H1 (cell line): ENCODE measurements at regions not wholly inside any gene's neighbourhood (a gene's known extent, or its start where the extent isn't known, plus 50 kb on each side); places are given as distances from the start of the nearest gene placed in this dataset.
A peak's percentile ranks its signal among the peaks of the same experiment; 100 is the strongest.

Experiments used
- CTCF ChIA-PET: fragments of 300-600 bp; sonication (Branson Sonifier 250); formaldehyde crosslinking; loops from one replicate; lab custom pipeline; 2021; ENCODE audit not compliant: partially characterized antibody; lab: Charles Lee
- POLR2A ChIA-PET: fragments of 300-600 bp; sonication (Branson Sonifier 250); formaldehyde crosslinking; loops from one replicate; lab custom pipeline; 2021; ENCODE audit warnings: inconsistent platforms; ENCODE audit not compliant: partially characterized antibody; lab: Charles Lee
- DNase-seq, 2 experiments: peaks; one replicate each; pipeline versions ENCODE4 v3.0.0 to v3.0.0-alpha.2; 2010 to 2022; ENCODE audit warnings: low spot score in 2 of 2, low read depth in 1 of 2, mixed read lengths in 1 of 2
- FAIRE-seq: peaks from 2 replicates; lab custom pipeline; 2011; peaks lifted over from hg19 to GRCh38; lab: Jason Lieb, UNC
- H2AFZ ChIP-seq: 2 replicates; pipeline ENCODE4 v1.8.1; 2012; ENCODE audit warnings: low read length, inconsistent platforms
- H2AK5ac ChIP-seq: 2 replicates; pipeline ENCODE4 v1.6.1; 2013; ENCODE audit warnings: low read depth, low read length
- H2BK120ac ChIP-seq: replicated peaks from 2 replicates; pipeline ENCODE3; 2013; ENCODE audit warnings: low read depth, low read length, inconsistent platforms
- H2BK12ac ChIP-seq: 2 replicates; pipeline ENCODE4 v1.6.1; 2013; ENCODE audit warnings: low read depth, low read length
- H2BK15ac ChIP-seq: 2 replicates; pipeline ENCODE4 v1.6.1; 2013; ENCODE audit warnings: low read length
- H2BK20ac ChIP-seq: 2 replicates; pipeline ENCODE4 v1.6.1; 2013; ENCODE audit warnings: low read length
- H2BK5ac ChIP-seq: 2 replicates; pipeline ENCODE4 v1.6.1; 2013; ENCODE audit warnings: low read depth, low read length
- H3K14ac ChIP-seq: 2 replicates; pipeline ENCODE4 v1.6.1; 2013; ENCODE audit warnings: inconsistent platforms; ENCODE audit not compliant: insufficient read length
- H3K18ac ChIP-seq: 2 replicates; pipeline ENCODE4 v1.6.1; 2013; ENCODE audit warnings: low read length; ENCODE audit errors: extremely low read depth
- H3K23ac ChIP-seq: 2 replicates; pipeline ENCODE4 v1.6.1; 2013; ENCODE audit warnings: inconsistent platforms; ENCODE audit not compliant: insufficient read length
- H3K23me2 ChIP-seq: 2 replicates; pipeline ENCODE4 v1.6.1; 2013; ENCODE audit warnings: low read depth, low read length
- H3K27ac ChIP-seq: 2 replicates; pipeline ENCODE4 v1.6.1; 2011; ENCODE audit warnings: low read depth, low read length, inconsistent platforms
- H3K27me3 ChIP-seq, 4 experiments: replicated peaks in 1 of 4; 1 replicate in 1 of 4; 2 replicates in 3 of 4; pipeline versions ENCODE4 v1.6.1 to v1.8.1; 2011 to 2013; ENCODE audit warnings: low read length in 3 of 4, mild to moderate bottlenecking in 3 of 4, inconsistent platforms in 2 of 4, mixed read lengths in 2 of 4, moderate library complexity in 1 of 4; ENCODE audit not compliant: control insufficient read depth in 3 of 4, insufficient read depth in 3 of 4; ENCODE audit errors: extremely low read depth in 1 of 4
- H3K36me3 ChIP-seq, 4 experiments: 2 replicates each; pipeline versions ENCODE4 v1.6.1 to v1.8.1; 2011 to 2013; ENCODE audit warnings: mild to moderate bottlenecking in 4 of 4, low read length in 3 of 4, moderate library complexity in 2 of 4, control low read depth in 1 of 4, inconsistent platforms in 1 of 4; ENCODE audit not compliant: insufficient read depth in 4 of 4, control insufficient read depth in 2 of 4
- H3K4ac ChIP-seq: replicated peaks from 2 replicates; pipeline ENCODE3; 2013; ENCODE audit warnings: low read length, low read depth, mixed read lengths, inconsistent platforms; ENCODE audit not compliant: insufficient read length
- H3K4me1 ChIP-seq, 4 experiments: replicated peaks in 1 of 4; 1 replicate in 1 of 4; 2 replicates in 3 of 4; pipeline versions ENCODE4 v1.6.1 to v1.8.1; 2011 to 2013; ENCODE audit warnings: low read length in 3 of 4, inconsistent platforms in 2 of 4, mixed read lengths in 1 of 4; ENCODE audit not compliant: insufficient read depth in 4 of 4, control insufficient read depth in 3 of 4
- H3K4me2 ChIP-seq, 2 experiments: 2 replicates each; pipeline versions ENCODE4 v1.6.1 to v1.8.1; 2011 to 2013; ENCODE audit warnings: low read depth in 2 of 2, low read length in 2 of 2, control low read depth in 1 of 2, inconsistent platforms in 1 of 2, mild to moderate bottlenecking in 1 of 2; ENCODE audit not compliant: insufficient read depth in 1 of 2
- H3K4me3 ChIP-seq, 4 experiments: fragments of 200-600, 300-600 bp in 1 of 4; sonication (generic), shearing (Covaris generic), sonication (Bioruptor Twin) in 1 of 4; 2 replicates each; pipeline versions ENCODE4 v1.5.1 to v1.8.1; 2011 to 2016; ENCODE audit warnings: low read length in 4 of 4, low read depth in 3 of 4, control low read depth in 2 of 4, inconsistent platforms in 2 of 4, mild to moderate bottlenecking in 2 of 4, mixed read lengths in 1 of 4, moderate library complexity in 1 of 4; ENCODE audit not compliant: insufficient read depth in 2 of 4; ENCODE audit errors: extremely low read depth in 1 of 4
- H3K56ac ChIP-seq: replicated peaks from 2 replicates; pipeline ENCODE3; 2013; ENCODE audit warnings: low read depth, mild to moderate bottlenecking, mixed read lengths, low read length, inconsistent platforms; ENCODE audit not compliant: insufficient read length
- H3K79me1 ChIP-seq: 2 replicates; pipeline ENCODE4 v1.6.1; 2013; ENCODE audit warnings: low read depth, low read length, control low read depth
- H3K79me2 ChIP-seq, 2 experiments: 2 replicates each; pipeline versions ENCODE4 v1.6.1 to v1.8.1; 2012 to 2013; ENCODE audit warnings: low read length in 2 of 2, mild to moderate bottlenecking in 2 of 2, inconsistent platforms in 1 of 2; ENCODE audit not compliant: insufficient read depth in 2 of 2, control insufficient read depth in 1 of 2
- H3K9ac ChIP-seq, 4 experiments: replicated peaks in 1 of 4; 1 replicate in 1 of 4; 2 replicates in 3 of 4; pipeline versions ENCODE4 v1.6.1 to v1.8.1; 2011 to 2013; ENCODE audit warnings: low read depth in 3 of 4, low read length in 3 of 4, control low read depth in 2 of 4, mild to moderate bottlenecking in 2 of 4, moderate library complexity in 2 of 4, inconsistent platforms in 1 of 4; ENCODE audit errors: extremely low read depth in 1 of 4
- H3K9me3 ChIP-seq, 2 experiments: 2 replicates each; pipeline versions ENCODE4 v1.6.1 to v1.8.1; 2012 to 2013; ENCODE audit warnings: mild to moderate bottlenecking in 2 of 2, moderate library complexity in 2 of 2, control low read depth in 1 of 2, inconsistent platforms in 1 of 2, low read depth in 1 of 2, low read length in 1 of 2, mixed read lengths in 1 of 2; ENCODE audit not compliant: insufficient read depth in 2 of 2
- H4K20me1 ChIP-seq, 2 experiments: replicated peaks in 1 of 2; 2 replicates each; pipeline versions ENCODE3 to v1.8.1; 2011 to 2013; ENCODE audit warnings: inconsistent platforms in 2 of 2, low read length in 2 of 2, mild to moderate bottlenecking in 1 of 2; ENCODE audit not compliant: insufficient read depth in 2 of 2, control insufficient read depth in 1 of 2
- H4K5ac ChIP-seq: 2 replicates; pipeline ENCODE4 v1.6.1; 2013; ENCODE audit warnings: low read length, low read depth, mixed read lengths, inconsistent platforms; ENCODE audit not compliant: insufficient read length
- H4K8ac ChIP-seq: 2 replicates; pipeline ENCODE4 v1.8.0; 2013; ENCODE audit warnings: mild to moderate bottlenecking, moderate library complexity, low read length, inconsistent platforms; ENCODE audit not compliant: insufficient read depth; ENCODE audit errors: extremely low read depth
- H4K91ac ChIP-seq: replicated peaks from 2 replicates; pipeline ENCODE3; 2013; ENCODE audit warnings: low read length, mixed read lengths, inconsistent platforms; ENCODE audit not compliant: insufficient read length
- CBX5 ChIP-seq: fragments of 300-800, 300-1000 bp; sonication (generic); IDR thresholded peaks from 2 replicates; pipeline ENCODE4 v1.7.1; 2016; ENCODE audit warnings: antibody characterized with exemption, low read length, low read depth
- E2F6 ChIP-seq: IDR thresholded peaks from 2 replicates; pipeline ENCODE4 v1.6.1; 2012; ENCODE audit warnings: inconsistent platforms
- EGR1 ChIP-seq: IDR thresholded peaks from 2 replicates; pipeline ENCODE4 v1.6.1; 2011; ENCODE audit warnings: low read depth, low read length, borderline replicate concordance
- EP300 ChIP-seq, 2 experiments: IDR thresholded peaks; 1 replicate in 1 of 2; 2 replicates in 1 of 2; pipeline ENCODE4 v1.6.1; 2011 to 2012; ENCODE audit warnings: low read depth in 2 of 2, low read length in 2 of 2, mild to moderate bottlenecking in 2 of 2, borderline replicate concordance in 1 of 2, inconsistent platforms in 1 of 2, moderate library complexity in 1 of 2
- GTF2F1 ChIP-seq: IDR thresholded peaks from 2 replicates; pipeline ENCODE4 v1.6.1; 2012; ENCODE audit warnings: low read depth, low read length, improper control_type of control experiment, borderline replicate concordance
- HDAC2 ChIP-seq, 2 experiments: fragments of 300-600 bp in 1 of 2; sonication (generic) in 1 of 2; IDR thresholded peaks; 2 replicates each; pipeline ENCODE4 v1.6.1; 2011 to 2012; ENCODE audit warnings: low read depth in 2 of 2, low read length in 2 of 2, mild to moderate bottlenecking in 2 of 2, moderate library complexity in 2 of 2, borderline replicate concordance in 1 of 2, inconsistent platforms in 1 of 2
- HDAC6 ChIP-seq: IDR thresholded peaks from one replicate; pipeline ENCODE4 v1.7.1; 2012; ENCODE audit warnings: low read depth, mild to moderate bottlenecking, inconsistent platforms, low read length, moderate library complexity
- KDM4A ChIP-seq: IDR thresholded peaks from one replicate; pipeline ENCODE4 v1.7.1; 2012; ENCODE audit warnings: low read depth, mild to moderate bottlenecking, moderate library complexity, low read length, inconsistent platforms; ENCODE audit not compliant: severe bottlenecking
- KDM5A ChIP-seq: fragments of 200-600 bp; IDR thresholded peaks from 2 replicates; pipeline ENCODE4 v1.7.1; 2012; ENCODE audit warnings: mild to moderate bottlenecking, low read length, inconsistent platforms, mixed read lengths
- RBBP5 ChIP-seq: IDR thresholded peaks from 2 replicates; pipeline ENCODE4 v1.7.1; 2012; ENCODE audit warnings: low read depth, mild to moderate bottlenecking, inconsistent platforms, low read length, moderate library complexity, borderline replicate concordance
- SP1 ChIP-seq: IDR thresholded peaks from 2 replicates; pipeline ENCODE4 v1.6.1; 2011; ENCODE audit warnings: low read depth, low read length
- TAF1 ChIP-seq: IDR thresholded peaks from 2 replicates; pipeline ENCODE4 v1.6.1; 2011; ENCODE audit warnings: mild to moderate bottlenecking, low read depth, low read length
- WGBS, 2 experiments: shearing (Covaris generic) in 1 of 2; methylation state at CpG; one replicate each; pipeline versions ENCODE4 v1.1.6 to v1.1.7; 2013 to 2015; ENCODE audit warnings: low lambda C conversion rate in 2 of 2, mixed read lengths in 2 of 2, inconsistent platforms in 1 of 2, low coverage in 1 of 2, missing lambda C conversion rate in 1 of 2; ENCODE audit not compliant: insufficient replicate concordance in 2 of 2, insufficient coverage in 1 of 2, insufficient read length in 1 of 2; ENCODE audit errors: extremely low coverage in 1 of 2, missing lambda C conversion rate in 1 of 2; 5-methylcytosine and 5-hydroxymethylcytosine counted together

DNA sequence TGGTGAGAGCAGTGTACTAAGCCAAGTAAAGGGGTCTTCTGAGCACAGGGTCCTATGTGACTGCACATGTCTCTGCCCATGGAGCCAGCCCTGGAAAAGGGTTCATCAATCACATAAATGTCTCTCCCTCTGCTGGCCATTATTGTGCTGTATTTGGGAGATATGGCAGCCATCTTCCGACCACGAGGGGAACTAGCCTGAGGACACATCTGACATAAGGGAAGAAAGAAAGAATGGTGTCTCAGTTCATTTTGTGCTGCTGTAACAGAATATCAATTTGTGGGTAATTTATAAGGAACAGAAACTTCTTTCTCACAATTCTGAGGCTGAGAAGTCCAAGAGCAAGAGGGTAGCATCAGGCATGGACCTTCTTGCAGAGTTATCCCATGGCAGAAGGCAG, 55.1 kb upstream of the GJA5 start:
- FAIRE-seq, result no peak
- TF ChIP-seq TAF1 (no peak), CBX5 (no peak), HDAC6 (no peak), SP1 (no peak), HDAC2 (IDR thresholded peaks at IDR 0.05; ENCODE audit: borderline replicate concordance in 1 of 2, low read depth in 2 of 2, low read length in 2 of 2) (no peak), KDM5A (no peak), E2F6 (no peak), RBBP5 (no peak), EGR1 (no peak), EP300 (IDR thresholded peaks at IDR 0.05; ENCODE audit: borderline replicate concordance in 1 of 2, low read depth in 2 of 2, low read length in 2 of 2) (no peak), KDM4A (no peak), GTF2F1 (no peak)

More for the DNA sequence above, 55.1 kb upstream of the GJA5 start:
- H2BK20ac ChIP-seq, result no peak overlapping the region
- no peak overlapping the region for H2BK120ac ChIP-seq
- no peak overlapping the region for H2BK5ac ChIP-seq
- no peak overlapping the region for H3K14ac ChIP-seq
- H3K79me1 ChIP-seq, result no peaks in the 10 kb centered on the region
- H3K4me2 ChIP-seq, result no peak overlapping the region
- H4K91ac ChIP-seq, result no peak overlapping the region
- ChIA-PET POLR2A (no interaction called here), CTCF (no interaction called here)
- no peaks in the 10 kb centered on the region; the same call in 1 of the 2 replicates for H3K23me2 ChIP-seq
- no peak overlapping the region for H3K56ac ChIP-seq
- no peak overlapping the region for H3K4ac ChIP-seq
- no peak overlapping the region for H3K4me3 ChIP-seq
- no peaks in the 10 kb centered on the region for H3K27me3 ChIP-seq
- no peak overlapping the region for H2BK15ac ChIP-seq
- H2AK5ac ChIP-seq, result 0 out of 2 replicates have a peak overlapping the region, but pooled peaks have one; percentile 47
- H4K5ac ChIP-seq, result no peak overlapping the region
- no peaks in the 10 kb centered on the region for H3K4me1 ChIP-seq
- H2AFZ ChIP-seq, result no peak overlapping the region
- no peaks in the 10 kb centered on the region for H3K9me3 ChIP-seq
- no peak for DNase-seq
- no peaks in the 10 kb centered on the region for H3K79me2 ChIP-seq
- H3K27ac ChIP-seq, result no peak overlapping the region
- H2BK12ac ChIP-seq, result no peak overlapping the region; the same call in 1 of the 2 replicates
- no peak overlapping the region for H3K18ac ChIP-seq
- 97% methylated on average over 2 of the region's 2 CpGs; no CpG with 5 or more reads in 1 of the 2 experiments for WGBS, 2 experiments
- no peaks in the 10 kb centered on the region for H4K20me1 ChIP-seq
- H3K23ac ChIP-seq, result no peak overlapping the region
- no peaks in the 10 kb centered on the region for H3K36me3 ChIP-seq
- no peak overlapping the region for H3K9ac ChIP-seq
- H4K8ac ChIP-seq, result no peak overlapping the region
